Ishikawa (cell line): ENCODE measurements at regions not wholly inside any gene's neighbourhood (a gene's known extent, or its start where the extent isn't known, plus 50 kb on each side); places are given as distances from the start of the nearest gene placed in this dataset.

Source experiments
- CEBPB ChIP-seq: IDR thresholded peaks from 2 replicates; pipeline ENCODE4 v1.6.1; 2012
- EP300 ChIP-seq: IDR thresholded peaks from 2 replicates; pipeline ENCODE4 v1.6.1; 2012; ENCODE audit warnings: borderline replicate concordance
- MAX ChIP-seq: IDR thresholded peaks from 2 replicates; pipeline ENCODE4 v1.6.1; 2012
- RAD21 ChIP-seq: IDR thresholded peaks from 2 replicates; pipeline ENCODE4 v1.6.1; 2012; ENCODE audit warnings: low read depth
- TAF1 ChIP-seq: IDR thresholded peaks from 2 replicates; pipeline ENCODE4 v1.6.1; 2012; ENCODE audit warnings: low read depth, mild to moderate bottlenecking
- TEAD4 ChIP-seq: IDR thresholded peaks from 2 replicates; pipeline ENCODE4 v1.6.1; 2012
- USF1 ChIP-seq: IDR thresholded peaks from 2 replicates; pipeline ENCODE4 v1.6.1; 2012
- TF ChIP-seq, protein P1 (sequence below): IDR thresholded peaks from 2 replicates; pipeline ENCODE4 v1.6.1; 2012; ENCODE audit warnings: low read depth, mild to moderate bottlenecking

DNA sequence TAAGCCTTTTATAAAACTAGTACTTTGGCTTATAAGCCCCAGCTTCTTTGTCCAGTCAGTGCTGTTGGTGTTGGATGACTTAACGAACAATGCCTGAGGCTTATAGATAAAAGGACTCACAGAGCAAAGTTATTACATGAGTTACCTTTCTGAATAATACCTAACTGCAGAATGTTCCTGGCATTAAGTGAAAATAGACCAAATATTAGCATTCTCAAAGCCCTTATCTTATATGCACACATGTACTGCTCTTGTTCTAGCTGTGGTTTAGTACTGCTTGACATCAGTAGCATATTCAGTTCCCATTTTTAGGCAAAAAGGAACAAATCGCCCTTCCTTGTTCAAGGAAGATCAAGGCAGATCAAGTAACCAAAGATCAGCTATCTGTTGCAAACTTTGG lies 131.6 kb downstream of the ZNF330 start:
- TF ChIP-seq MAX = no peak
- TF ChIP-seq EP300 = no peak
- TF ChIP-seq RAD21 = no peak
- TF ChIP-seq USF1 = no peak
- TF ChIP-seq, protein P1, sequence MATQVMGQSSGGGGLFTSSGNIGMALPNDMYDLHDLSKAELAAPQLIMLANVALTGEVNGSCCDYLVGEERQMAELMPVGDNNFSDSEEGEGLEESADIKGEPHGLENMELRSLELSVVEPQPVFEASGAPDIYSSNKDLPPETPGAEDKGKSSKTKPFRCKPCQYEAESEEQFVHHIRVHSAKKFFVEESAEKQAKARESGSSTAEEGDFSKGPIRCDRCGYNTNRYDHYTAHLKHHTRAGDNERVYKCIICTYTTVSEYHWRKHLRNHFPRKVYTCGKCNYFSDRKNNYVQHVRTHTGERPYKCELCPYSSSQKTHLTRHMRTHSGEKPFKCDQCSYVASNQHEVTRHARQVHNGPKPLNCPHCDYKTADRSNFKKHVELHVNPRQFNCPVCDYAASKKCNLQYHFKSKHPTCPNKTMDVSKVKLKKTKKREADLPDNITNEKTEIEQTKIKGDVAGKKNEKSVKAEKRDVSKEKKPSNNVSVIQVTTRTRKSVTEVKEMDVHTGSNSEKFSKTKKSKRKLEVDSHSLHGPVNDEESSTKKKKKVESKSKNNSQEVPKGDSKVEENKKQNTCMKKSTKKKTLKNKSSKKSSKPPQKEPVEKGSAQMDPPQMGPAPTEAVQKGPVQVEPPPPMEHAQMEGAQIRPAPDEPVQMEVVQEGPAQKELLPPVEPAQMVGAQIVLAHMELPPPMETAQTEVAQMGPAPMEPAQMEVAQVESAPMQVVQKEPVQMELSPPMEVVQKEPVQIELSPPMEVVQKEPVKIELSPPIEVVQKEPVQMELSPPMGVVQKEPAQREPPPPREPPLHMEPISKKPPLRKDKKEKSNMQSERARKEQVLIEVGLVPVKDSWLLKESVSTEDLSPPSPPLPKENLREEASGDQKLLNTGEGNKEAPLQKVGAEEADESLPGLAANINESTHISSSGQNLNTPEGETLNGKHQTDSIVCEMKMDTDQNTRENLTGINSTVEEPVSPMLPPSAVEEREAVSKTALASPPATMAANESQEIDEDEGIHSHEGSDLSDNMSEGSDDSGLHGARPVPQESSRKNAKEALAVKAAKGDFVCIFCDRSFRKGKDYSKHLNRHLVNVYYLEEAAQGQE = no peak
- TF ChIP-seq TAF1 = no peak
- TF ChIP-seq CEBPB = no peak
- no peak for TF ChIP-seq TEAD4
